ENCODE measurements at regions not wholly inside any gene's neighbourhood (a gene's known extent, or its start where the extent isn't known, plus 50 kb on each side); places are given as distances from the start of the nearest gene placed in this dataset.

DNA sequence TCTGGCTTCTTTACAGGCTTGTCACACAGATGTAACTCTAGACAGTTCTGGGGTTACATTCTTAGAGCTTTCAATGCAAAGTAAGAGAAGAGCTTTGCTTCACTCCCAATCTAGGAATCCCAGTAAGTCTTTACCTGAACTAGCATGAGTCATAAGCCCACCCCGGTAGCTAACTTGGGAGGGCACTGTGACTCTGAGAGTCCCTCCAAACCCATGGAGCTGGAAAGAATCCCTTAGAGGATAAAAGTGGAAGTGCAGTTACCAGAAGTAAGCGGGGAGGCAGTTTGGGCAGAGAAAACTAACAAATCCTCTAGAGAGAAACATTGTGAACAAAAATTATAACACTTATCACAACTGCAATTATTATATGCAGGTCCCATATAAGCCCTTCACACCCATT lies 84.0 kb upstream of the SMLR1 start:
- no peak overlapping the region for H2AFZ ChIP-seq (ENCODE audit: low read depth, low read length)
- WGBS (ENCODE audit: insufficient coverage, low coverage, missing lambda C conversion rate) = 0% methylated on average over 2 of the region's 2 CpGs
- BruUV-seq (replicated peaks) = no TSS peak
- DNase-seq (ENCODE audit: extremely low read depth in 1 of 4, low spot score in 3 of 4) = no peak
- H3K79me2 ChIP-seq (ENCODE audit: control insufficient read depth, insufficient read depth, low read length) = no peaks in the 10 kb centered on the region
- in situ Hi-C loops (cut with MboI) (no loop called here), intact Hi-C loops (cut with micrococcal nuclease) (no loop called here)
- CTCF ChIA-PET (ENCODE audit: low intra/inter-chr PET ratio) = no interaction called here
- no peak overlapping the region for H3K9ac ChIP-seq (ENCODE audit: insufficient read depth in 1 of 2, low read depth in 2 of 2, low read length in 2 of 2)
- no peaks in the 10 kb centered on the region for H3K36me3 ChIP-seq (ENCODE audit: control insufficient read depth, insufficient read depth, low read length)
- no peaks in the 10 kb centered on the region for H3K9me1 ChIP-seq (ENCODE audit: control insufficient read depth, insufficient read depth, low read length)
- H3K9me3 ChIP-seq (replicated peaks; ENCODE audit: control insufficient read depth, insufficient read depth, low read depth, low read length) = no peaks in the 10 kb centered on the region; the same call in 1 of the 2 replicates
- no peaks in the 10 kb centered on the region for H3K27me3 ChIP-seq (ENCODE audit: control insufficient read depth in 2 of 2, insufficient read depth in 2 of 2, low read length in 2 of 2)
- POLR2A ChIA-PET = no interaction called here
- no peaks in the 10 kb centered on the region for H4K20me1 ChIP-seq (replicated peaks; ENCODE audit: control insufficient read depth, insufficient read depth, low read length)
- H3K27ac ChIP-seq (ENCODE audit: extremely low read depth, low read depth, low read length) = no peak overlapping the region
- H3K4me1 ChIP-seq (replicated peaks in 1 of 2; ENCODE audit: control insufficient read depth in 2 of 2, insufficient read depth in 2 of 2, low read length in 2 of 2) = no peaks in the 10 kb centered on the region
- no peak for FAIRE-seq
- H3K4me2 ChIP-seq (ENCODE audit: insufficient read depth, low read length) = no peak overlapping the region
- H3K4me3 ChIP-seq = no peak overlapping the region
- no peak for ATAC-seq
- TF ChIP-seq ELK1 (CRISPR knock-in tag; IDR thresholded peaks at IDR 0.05) (no peak), HNRNPLL (IDR thresholded peaks at IDR 0.05; ENCODE audit: low read depth, low read length, poor library complexity, severe bottlenecking) (no peak), REST (IDR thresholded peaks at IDR 0.05; ENCODE audit: borderline replicate concordance) (no peak), REST (CRISPR knock-in tag; IDR thresholded peaks at IDR 0.05; ENCODE audit: low read depth) (no peak), SUPT5H (IDR thresholded peaks at IDR 0.05) (no peak)
- TF ChIP-seq, protein P1, sequence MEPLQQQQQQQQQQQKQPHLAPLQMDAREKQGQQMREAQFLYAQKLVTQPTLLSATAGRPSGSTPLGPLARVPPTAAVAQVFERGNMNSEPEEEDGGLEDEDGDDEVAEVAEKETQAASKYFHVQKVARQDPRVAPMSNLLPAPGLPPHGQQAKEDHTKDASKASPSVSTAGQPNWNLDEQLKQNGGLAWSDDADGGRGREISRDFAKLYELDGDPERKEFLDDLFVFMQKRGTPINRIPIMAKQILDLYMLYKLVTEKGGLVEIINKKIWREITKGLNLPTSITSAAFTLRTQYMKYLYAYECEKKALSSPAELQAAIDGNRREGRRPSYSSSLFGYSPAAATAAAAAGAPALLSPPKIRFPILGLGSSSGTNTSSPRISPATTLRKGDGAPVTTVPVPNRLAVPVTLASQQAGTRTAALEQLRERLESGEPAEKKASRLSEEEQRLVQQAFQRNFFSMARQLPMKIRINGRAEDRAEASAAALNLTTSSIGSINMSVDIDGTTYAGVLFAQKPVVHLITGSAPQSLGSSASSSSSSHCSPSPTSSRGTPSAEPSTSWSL (CRISPR knock-in tag; IDR thresholded peaks at IDR 0.05; ENCODE audit: borderline replicate concordance) = no peak
- TF ChIP-seq, protein P2, sequence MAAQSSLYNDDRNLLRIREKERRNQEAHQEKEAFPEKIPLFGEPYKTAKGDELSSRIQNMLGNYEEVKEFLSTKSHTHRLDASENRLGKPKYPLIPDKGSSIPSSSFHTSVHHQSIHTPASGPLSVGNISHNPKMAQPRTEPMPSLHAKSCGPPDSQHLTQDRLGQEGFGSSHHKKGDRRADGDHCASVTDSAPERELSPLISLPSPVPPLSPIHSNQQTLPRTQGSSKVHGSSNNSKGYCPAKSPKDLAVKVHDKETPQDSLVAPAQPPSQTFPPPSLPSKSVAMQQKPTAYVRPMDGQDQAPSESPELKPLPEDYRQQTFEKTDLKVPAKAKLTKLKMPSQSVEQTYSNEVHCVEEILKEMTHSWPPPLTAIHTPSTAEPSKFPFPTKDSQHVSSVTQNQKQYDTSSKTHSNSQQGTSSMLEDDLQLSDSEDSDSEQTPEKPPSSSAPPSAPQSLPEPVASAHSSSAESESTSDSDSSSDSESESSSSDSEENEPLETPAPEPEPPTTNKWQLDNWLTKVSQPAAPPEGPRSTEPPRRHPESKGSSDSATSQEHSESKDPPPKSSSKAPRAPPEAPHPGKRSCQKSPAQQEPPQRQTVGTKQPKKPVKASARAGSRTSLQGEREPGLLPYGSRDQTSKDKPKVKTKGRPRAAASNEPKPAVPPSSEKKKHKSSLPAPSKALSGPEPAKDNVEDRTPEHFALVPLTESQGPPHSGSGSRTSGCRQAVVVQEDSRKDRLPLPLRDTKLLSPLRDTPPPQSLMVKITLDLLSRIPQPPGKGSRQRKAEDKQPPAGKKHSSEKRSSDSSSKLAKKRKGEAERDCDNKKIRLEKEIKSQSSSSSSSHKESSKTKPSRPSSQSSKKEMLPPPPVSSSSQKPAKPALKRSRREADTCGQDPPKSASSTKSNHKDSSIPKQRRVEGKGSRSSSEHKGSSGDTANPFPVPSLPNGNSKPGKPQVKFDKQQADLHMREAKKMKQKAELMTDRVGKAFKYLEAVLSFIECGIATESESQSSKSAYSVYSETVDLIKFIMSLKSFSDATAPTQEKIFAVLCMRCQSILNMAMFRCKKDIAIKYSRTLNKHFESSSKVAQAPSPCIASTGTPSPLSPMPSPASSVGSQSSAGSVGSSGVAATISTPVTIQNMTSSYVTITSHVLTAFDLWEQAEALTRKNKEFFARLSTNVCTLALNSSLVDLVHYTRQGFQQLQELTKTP (IDR thresholded peaks at IDR 0.05; ENCODE audit: low read depth in 1 of 2, partially characterized antibody in 2 of 2) = no peak
